NCI-H82 (cell line): ENCODE measurements at regions not wholly inside any gene's neighbourhood (a gene's known extent, or its start where the extent isn't known, plus 50 kb on each side); places are given as distances from the start of the nearest gene placed in this dataset.
"Not testable (repeated sequence)": the region's sequence is repeated elsewhere in the genome, so short reads cannot be mapped to it uniquely, and the experiment has no call there.

Experiments used
- DNase-seq: peaks from one replicate; lab custom pipeline; 2025; lab: John Stamatoyannopoulos, UW

DNA sequence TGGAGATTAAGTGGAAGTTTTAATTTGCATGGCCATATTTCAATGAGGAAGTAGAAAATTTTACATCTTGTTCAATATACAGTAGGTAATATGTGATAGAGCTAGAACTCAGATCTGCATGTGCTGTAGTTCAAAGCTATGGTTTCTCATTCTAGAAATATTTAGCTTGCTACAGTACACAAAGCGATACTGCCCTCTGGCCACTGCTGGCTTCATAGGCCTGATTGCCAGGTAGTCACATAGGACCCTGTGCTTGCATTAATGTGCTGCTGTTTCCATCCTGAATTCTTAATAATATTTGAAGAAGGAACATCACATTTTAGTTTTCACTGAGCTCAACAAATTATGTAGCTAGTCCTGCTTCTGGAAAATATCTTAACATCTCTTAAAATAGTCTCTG lies 87.0 kb downstream of the PLSCR2 start:
- DNase-seq, result peak; percentile 67

DNA sequence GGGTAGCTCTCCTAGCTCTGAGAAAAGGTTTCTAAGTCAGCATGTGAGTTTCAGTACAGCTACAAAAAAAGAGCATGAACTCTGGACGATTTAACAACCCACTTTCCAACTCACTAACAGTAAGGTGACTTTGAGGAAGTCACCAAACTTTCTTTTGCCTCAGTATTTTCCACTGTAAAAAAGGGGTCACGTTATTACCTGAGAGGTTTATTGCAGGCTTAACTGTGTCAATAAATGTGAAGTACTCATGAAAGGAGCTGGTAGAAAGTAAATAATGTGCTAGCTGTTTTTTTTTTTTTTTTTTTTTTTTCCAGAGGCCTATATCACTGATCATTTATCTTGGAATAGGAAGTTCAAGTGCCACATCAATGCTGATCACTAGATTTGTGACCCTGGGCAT lies 89.3 kb downstream of the PLSCR2 start:
- no peak for DNase-seq

DNA sequence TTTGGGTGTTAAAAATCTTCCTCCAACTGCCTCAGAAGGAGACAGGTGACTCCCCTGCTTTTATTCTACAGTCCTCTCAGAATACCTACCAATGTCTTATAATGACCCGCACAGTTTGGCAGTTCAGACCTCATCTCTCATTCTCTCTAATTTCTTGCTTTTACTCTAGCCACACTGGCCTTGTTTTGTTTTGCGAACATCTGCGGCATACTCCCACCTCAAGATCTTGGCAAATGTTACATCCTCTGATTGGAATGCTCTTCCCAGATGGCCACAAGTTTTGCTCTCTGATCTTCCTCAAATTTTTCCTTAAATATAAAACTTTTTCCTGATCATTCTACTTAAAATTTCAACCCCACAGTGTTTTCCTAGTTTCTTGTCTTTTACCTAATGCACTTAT lies 94.1 kb downstream of the PLSCR2 start:
- DNase-seq, result no peak

GRCh38 chr3:146374146-146374545 lies 95.2 kb downstream of the PLSCR2 start:
- no peak for DNase-seq

GRCh38 chr3:146371902-146372301 lies 97.5 kb downstream of the PLSCR2 start:
- DNase-seq, result no peak

- DNase-seq, result no peak
Observed at GRCh38 chr3:146368882-146369523, 100.4 kb downstream of the PLSCR2 start.

GRCh38 chr3:146359841-146360240 lies 108.9 kb upstream of the PLSCR4 start:
- DNase-seq, result no peak

- DNase-seq, result not testable (repeated sequence)
Observed at GRCh38 chr3:146354421-146354820, 103.5 kb upstream of the PLSCR4 start.

DNA sequence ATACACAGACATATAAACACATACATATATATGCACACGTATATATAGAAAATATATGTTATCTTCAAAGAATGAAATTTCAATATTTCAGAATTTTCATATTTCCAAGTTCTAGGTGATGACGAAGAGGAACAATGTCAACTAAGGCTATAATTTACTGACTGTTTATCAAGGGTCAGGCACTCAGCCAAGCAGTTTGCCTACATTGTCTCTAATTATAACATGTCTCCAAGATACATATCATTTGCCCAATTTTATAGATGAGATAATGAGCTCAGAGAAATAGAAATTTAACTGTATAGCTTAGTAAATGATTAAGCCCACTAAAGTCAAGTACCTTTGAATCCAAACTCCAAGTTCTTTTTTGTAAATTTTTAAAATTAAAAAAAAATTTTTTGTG lies 99.9 kb upstream of the PLSCR4 start:
- no peak for DNase-seq

DNA sequence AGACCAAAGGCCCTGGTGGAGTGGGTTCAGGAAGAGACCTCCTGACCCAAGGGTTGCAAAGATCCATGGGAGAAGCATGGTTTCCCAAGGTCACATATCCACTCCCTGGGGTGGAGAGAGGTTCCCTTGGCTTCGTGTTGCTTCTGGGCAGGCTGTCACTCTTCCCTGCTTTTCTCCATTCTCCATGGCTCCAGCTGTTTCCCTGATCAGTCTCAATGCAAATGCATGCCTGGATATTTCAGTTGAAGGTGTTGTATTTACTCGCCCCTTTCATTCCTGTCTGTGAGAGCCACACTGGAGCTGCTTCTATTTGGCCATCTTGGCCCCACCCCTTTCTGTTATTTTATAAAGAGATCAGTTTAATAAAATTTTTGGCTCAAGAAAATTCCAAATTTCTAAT lies 95.0 kb upstream of the PLSCR4 start:
- DNase-seq, result peak; percentile 40

DNA sequence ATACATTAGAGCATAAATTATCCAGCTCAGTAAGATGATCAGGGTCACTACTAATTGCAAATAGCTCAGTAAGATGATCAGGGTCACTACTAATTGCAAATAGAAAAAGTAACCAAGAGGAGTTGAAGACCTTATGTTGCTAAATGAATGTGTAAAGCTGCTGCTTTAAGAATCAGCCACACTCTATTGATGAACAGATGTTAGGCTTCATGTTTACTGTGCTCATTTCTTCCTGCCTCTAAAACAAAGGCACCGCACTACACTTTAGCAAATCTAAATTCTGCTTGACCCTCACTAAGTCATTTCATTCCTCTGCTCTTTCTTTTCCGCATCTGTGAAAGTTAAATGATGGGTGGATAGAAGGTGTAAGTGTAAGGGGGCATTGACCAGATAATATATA lies 92.6 kb upstream of the PLSCR4 start:
- DNase-seq, result peak; percentile 52

DNA sequence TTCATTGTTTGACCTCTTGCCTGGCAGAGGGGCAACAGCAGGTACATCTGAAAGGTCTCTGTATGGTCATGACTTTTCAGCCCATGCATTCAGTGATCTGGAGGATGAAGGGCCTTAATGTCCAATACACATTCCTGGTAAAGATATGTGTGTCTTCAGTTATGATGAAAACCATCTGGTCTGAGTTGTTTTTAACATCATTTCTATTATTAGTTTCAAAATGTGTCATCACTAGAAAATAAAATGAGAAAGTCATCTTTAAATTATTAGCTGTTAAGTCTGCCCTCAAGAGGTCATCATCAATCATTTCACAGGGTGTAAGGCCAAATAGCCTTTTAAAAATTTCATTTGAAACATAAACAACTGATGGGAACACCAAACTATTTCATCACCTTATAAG lies 92.1 kb upstream of the PLSCR4 start:
- DNase-seq, result no peak

DNA sequence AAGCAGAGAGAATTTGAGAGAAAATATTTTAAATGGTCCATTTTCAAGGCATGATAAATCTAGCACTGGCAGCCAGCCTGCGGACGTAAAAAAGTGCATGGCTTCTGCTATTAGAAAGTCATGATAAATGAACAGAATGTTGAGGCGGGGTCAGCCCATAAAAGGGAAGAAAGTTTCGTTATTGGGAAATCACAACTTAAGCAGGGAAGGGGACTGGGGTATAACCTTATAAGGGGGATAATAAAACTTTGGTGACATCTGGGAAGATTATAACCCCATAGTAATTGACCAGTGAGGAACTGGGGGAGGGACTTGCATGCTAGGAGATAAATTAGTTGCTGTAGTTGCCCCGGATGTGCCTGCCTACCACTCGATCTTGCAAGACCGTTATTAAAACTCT lies 88.4 kb upstream of the PLSCR4 start:
- DNase-seq, result no peak

- DNase-seq, result no peak
Observed at GRCh38 chr3:146337991-146338390, 87.1 kb upstream of the PLSCR4 start.

DNA sequence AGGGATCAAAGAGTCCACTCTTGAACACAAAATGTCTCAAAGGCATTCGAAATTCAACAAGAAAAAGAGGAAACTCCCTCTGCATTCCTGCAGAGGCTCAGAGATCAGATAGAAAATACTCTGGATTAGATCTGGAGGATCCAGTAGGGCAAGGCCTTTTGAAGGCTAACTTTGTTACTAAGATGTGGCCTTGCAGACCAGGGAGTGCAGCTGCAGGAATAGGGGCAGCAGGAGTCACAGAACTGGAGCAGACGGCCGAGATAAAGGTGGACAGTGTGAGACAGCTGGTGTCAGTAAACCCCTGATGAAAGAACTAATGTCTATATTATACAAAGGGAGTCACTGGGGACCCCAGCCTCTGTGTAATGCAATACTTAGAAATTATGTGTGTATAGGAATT lies 84.5 kb upstream of the PLSCR4 start:
- DNase-seq, result no peak

DNA sequence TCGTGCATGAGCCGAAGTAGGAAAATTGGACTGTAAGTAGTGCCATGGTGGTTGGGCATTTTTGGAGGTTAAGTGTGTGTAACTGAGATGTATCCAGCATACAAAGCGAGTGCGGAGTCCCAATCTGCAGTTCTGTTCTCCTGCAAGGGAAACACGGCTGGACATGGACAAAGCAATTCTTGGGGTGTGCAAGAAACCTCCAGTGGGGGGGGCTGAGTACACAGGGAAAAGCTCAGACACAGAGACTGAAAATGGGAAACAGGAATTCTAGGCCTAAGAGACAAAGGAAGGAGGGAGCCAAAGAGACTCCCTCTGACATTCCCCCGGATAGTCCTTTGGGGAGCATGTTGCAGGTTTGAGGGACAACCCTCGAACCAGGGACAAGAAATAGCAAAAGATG lies 83.2 kb upstream of the PLSCR4 start:
- DNase-seq, result peak; percentile 21

DNA sequence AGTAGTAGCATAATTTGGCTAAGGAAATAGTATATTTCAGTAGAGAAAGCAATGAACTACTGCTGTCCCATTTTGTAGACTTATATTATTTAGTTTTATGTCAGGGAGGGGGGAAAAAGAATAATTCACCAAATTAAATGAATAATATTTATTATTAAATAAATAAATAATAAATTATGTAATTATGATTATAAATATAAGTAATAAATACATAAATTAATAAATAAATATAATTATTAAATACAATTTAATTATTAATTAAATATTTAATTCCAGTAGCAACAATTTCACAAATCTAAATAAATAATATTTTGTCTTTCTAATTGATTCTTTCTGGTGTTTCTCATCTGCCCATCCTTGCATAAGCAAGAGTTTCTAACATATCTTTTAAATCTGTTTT lies 81.1 kb upstream of the PLSCR4 start:
- DNase-seq, result no peak

GRCh38 chr3:146326875-146327543 lies 76.1 kb upstream of the PLSCR4 start:
- peak; percentile 35 for DNase-seq

DNA sequence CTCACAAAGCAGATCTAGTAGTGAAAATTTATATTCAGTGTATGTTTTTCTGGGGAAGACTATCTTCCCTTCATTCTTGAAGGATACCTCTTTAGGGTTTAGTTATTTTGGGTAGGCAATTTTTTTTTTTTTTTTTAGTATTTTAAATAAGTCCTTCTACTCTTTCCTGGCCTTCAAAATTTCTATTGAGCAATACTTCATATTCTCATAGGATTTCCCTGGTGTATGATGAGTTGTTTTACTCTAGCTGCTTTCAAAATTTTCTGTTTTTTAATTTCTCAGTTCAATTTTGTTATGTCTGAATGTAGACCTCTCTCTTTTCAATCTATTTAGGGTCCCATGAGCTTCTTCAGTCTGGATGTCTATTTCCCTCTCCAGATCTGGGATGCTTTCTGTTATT lies 74.3 kb upstream of the PLSCR4 start:
- no peak for DNase-seq

DNA sequence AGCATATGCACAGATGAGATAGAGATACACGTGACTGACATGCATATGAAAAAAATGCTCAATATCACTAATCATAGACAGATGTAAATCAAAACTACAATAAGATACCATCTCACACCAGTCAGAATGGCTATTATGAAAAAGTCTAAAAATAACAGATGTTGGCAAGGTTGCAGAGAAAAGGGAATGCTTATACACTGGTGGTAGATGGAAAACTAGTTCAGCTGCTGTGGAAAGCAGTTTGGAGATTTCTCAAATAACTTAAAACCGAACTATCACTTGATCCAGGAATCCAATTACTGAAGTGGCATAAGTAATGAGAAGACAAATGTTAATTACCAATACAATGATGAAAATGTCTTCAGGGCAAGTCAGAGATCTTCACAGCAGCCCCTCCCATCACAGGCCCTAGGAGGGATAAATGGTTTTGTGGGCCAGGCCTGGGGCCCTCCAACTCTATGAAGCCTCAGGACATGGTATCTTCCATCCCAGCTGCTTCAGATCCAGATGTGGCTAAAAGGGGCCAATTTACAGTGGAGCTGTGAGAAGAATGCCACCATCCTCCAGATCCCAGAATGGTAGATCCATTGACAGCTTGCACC lies 71.4 kb upstream of the PLSCR4 start:
- no peak for DNase-seq

DNA sequence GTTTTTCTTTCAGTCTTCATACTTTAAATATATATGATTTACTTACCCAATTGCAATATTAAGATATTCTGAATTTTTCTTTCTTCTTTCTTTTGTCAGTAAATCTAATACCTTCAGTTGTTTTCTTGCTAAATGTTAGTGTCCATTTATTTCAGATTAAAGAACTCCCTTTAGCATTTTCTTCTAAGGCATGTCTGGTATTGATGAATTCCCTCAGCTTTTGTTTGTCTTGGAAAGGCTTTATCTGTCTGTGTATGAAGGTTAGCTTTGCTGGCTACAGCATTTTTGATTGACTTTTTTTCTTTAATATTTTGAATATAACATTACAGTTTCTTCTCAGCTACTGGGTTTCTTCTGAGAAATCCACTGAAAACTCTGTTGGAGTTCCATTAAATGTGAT lies 64.0 kb upstream of the PLSCR4 start:
- DNase-seq, result no peak

DNA sequence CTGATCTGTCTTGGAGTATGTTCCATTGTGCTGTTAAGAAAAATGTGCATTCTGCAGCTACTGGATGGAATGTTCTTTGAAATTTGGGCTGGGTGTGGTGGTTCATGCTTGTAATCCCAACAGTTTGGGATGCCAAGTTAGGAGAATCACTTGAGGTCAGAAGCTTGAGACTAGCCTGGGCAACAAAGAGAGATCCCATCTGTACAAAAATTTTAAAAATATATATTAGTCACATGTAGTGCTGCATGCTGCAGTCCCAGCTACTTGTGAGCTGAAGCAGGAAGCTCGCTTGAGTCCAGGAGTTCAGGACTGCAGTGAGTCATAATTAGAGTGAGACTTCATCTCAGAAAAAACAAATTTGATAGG lies 62.8 kb upstream of the PLSCR4 start:
- no peak for DNase-seq

DNA sequence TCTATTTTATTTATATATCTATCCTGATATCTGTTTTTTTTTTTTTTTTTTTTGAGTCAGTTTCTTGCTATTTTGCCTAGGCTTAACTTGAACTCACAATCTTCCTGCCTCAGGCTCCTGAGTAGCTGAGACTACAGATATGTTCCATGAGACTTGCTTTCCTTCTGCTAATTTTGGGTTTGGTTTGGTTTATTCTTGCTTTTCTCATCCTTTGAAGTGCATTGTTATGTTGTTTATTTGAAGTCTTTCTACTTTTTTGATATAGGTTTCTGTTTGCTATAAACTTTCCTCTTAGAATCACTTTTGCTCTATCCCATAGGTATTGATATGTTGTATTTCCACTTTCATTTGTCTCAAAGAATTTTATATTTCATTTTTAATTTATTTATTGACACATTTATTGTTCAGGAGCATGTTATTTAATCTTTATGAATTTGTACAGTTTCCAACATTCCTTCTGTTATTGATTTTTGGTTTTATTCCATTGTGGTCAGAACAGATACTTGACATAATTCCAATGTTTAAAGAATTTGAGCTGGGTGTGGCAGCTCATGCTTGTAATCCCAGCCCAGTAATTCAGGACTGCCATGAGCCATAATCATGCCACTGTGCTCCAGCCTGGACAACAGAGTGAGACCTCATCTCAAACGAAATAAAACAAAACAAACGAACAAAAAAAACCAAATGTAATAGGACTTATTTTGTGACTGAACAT lies 62.3 kb upstream of the PLSCR4 start:
- no peak for DNase-seq
